Hematopoietic multipotent progenitor cell treated with erythropoietin and hydrocortisone succinate and interleukin-3 and kit ligand, for 8 days (in vitro differentiated cells): ENCODE measurements at regions not wholly inside any gene's neighbourhood (a gene's known extent, or its start where the extent isn't known, plus 50 kb on each side); places are given as distances from the start of the nearest gene placed in this dataset.

ENCODE experiments used
- DNase-seq: peaks from one replicate; pipeline ENCODE4 v3.0.0-alpha.2; 2015

- no peak for DNase-seq
Measured at GRCh38 chr14:83372271-83372670, 1838.6 kb upstream of the SEL1L start.

- DNase-seq = no peak
Measured at GRCh38 chr14:83379436-83379835, 1845.8 kb upstream of the SEL1L start.

GRCh38 chr14:83384253-83384652, 1850.6 kb upstream of the SEL1L start:
- no peak for DNase-seq

GRCh38 chr14:83395321-83395720, 1861.7 kb upstream of the SEL1L start:
- no peak for DNase-seq

DNA sequence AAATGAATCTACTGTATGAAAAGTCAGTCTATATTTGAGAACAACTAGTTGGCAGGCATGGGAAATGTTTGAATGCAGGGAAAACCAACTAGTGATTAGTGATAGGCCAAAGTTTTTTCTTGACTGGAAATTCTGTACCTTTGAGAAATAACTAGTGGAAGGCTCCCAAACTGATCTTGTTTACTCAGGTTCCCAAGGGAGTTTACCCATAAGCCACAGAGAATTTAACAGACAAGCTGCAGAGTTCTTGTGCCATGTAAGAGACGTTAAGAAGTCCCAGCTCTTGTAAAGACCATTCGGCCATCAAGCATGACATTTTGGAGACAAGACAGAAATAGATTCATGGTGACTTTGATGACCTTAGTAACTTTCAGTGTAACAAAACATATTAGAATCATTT, 1882.8 kb upstream of the SEL1L start:
- DNase-seq = no peak

DNA sequence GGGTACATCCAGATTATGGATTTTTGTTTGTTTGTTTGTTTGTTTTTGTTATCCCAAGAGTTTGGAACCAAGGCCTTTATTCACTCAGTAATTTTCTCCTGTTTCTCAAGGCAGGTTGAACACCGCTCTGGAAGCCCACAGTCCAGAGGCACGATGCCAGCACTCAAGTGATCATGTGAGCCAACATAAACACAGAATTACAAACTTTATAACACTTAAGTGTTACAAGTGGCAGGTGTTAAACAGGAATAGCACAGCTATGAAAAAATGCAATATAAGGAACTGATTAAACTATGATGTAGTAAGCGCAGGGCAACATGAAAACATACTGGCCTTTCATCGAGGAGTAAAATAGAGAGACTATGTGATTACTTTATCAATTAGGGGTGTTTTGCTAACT, 1885.8 kb upstream of the SEL1L start:
- DNase-seq = no peak

DNA sequence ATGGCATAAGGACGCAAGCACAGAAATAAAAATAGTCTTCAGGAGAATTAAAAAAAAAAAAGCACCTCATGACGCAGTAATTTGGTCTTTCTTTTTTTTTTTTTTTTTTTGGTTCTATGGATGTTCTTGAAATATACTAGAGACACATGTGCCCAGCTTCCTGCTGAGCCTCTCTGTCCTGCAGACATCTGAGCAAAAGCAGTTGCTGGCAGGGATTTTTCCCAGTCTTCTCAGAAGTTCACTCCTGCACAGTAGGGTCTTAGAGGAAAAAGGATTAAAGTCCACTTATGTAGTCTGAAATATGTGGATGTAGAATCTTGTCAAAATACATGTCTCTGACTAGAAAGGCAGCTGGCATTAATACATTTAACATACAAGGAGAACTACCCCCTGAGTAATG, 1888.1 kb upstream of the SEL1L start:
- no peak for DNase-seq

DNA sequence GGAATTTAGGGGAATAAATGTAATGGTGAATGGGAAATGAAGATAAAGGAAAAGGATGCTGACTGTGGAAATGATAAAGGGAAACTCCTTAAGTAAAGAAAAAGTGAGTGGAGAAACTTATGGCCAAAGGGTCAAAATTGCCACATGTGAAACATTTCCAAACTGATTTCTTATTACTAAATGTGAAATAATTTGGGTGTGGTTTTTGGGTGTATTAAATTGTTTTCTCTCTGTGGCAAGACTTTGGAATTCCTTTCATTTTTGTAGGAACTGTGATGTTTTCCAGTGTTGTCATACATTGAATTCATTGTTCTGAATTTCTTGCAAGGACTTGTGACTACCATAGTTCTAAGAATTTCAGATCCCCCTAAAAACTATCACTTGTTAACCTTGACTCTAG, 1891.5 kb upstream of the SEL1L start:
- DNase-seq = no peak

DNA sequence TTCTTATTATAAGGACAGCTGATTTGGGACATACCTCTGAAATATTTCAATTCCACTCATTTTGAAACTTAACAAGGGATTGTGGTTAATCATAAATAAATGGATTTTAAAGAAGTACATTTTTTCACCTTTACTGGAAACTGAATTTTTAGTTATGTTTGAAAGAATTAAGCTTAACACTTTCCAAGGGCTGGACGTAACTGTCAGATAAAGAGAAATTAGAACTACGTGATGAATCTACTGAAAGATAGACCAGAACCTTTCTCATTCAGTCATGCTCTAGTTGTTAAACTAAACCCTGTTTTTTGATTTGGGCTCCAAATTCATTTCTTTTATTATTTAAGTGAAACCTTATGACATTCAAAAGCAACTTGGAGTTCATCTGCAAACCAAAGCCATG, 1892.1 kb upstream of the SEL1L start:
- no peak for DNase-seq

DNA sequence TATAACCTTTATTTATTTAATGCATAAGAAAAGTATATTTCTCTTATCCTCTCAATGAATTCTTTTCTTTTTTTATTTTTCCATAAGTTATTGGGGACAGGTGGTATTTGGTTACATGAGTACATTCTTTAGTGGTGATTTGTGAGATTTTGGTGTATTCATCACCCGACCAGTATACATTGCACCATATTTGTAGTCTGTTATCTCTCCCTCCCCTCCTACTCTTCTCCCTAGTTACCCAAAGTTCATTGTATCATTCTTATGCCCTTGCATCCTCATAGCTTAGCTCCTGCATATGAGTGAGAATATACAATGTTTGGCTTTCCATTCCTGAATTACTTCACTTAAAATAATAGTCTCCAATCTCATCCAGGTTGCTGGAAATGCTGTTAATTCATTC, 1900.0 kb upstream of the SEL1L start:
- no peak for DNase-seq

- no peak for DNase-seq
Measured at GRCh38 chr14:83441801-83442200, 1908.1 kb upstream of the SEL1L start.

DNA sequence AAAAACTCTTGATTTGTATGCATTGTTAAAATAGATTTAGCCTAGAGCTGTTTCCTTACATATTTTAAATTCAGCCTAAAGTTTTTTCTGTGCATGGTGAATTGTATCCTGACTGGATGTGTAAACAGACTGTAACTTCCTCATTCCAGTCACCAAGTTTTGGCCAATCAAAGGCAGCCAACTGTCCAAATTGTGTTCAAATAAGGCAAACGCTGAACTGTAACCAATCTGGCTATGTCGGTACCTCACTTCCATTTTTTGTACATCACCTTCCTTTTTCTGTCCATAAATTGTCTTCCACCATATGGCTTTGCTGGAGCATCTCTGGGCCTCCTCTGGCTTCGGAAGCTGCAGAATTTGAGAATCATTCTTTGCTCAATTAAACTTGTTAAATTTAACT, 1921.9 kb upstream of the SEL1L start:
- no peak for DNase-seq

DNA sequence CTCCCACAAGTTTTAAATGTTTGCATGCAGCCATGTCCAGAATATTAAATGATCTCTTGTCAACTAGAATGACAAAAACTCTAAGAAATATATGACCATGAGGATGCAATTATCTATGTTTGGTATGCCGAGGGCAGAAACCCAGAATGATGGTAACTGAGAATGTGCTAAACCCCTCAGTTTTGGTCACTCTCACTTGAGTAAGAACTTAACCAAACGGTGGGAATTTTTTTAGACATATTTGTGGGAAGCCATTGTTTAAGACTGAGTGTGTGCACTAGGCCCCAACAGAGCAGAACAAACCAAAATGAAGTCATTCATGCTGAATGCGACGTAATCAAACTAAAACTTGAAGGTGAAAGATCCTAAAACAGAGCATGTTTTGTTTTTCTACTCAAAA, 1927.9 kb upstream of the SEL1L start:
- DNase-seq = no peak

GRCh38 chr14:83462759-83463158, 1929.1 kb upstream of the SEL1L start:
- DNase-seq = no peak

GRCh38 chr14:83463500-83464098, 1929.9 kb upstream of the SEL1L start:
- peak; percentile 67 for DNase-seq

DNA sequence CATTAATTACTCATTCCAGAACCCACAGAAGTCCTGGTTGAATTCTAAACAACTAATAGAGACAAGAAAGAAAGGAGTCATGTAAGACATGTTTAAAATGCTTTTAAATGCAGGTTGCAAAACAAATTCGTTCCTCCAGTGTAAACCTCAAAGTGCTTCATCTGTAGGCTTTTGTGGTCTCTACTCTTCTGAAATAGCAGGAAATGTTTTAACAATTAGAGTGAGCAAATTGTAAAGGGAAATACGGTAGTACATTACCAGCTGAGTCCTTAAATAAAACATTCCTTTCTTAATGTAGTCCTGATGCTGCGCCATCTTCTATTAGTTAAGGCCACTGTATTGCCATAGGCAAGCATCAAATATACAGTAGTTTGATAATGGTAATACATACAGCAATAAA, 1934.2 kb upstream of the SEL1L start:
- no peak for DNase-seq

- DNase-seq = no peak
Measured at GRCh38 chr14:83470466-83470865, 1936.8 kb upstream of the SEL1L start.

DNA sequence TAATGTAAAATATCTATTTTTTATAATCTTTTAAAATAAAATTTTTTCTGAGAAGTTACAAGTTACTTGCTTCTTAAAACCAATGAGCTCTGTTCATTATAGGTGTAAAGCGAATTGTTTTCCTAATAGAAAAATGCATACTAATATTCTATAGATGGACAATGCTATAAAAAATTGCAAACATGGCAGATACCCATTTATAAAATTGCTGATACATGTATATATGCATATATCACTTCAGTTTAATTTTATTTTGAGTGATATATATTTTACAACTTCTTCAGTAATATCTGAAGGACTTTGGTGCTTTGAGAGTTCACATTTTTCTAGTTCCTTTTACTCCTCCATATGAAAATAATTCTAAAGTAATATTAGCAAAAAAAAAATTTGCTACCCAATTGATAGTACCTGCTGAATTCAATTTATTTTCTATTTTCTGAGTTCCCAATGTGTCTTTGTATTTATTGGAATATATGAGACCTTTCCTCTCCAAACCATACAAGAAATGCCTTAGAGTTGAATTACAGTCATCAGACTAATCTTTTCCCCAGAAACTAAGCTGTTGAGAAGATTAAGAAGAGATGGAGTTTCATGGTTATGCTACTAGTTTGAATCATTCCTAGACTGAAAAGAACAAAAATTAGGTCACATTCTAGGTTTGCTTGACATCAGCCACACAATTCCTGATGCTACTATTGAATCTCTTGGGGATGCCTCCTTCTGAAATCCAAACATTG, 1937.5 kb upstream of the SEL1L start:
- DNase-seq = no peak

GRCh38 chr14:83473416-83474235, 1940.0 kb upstream of the SEL1L start:
- no peak for DNase-seq

- no peak for DNase-seq
Measured at GRCh38 chr14:83478741-83479140, 1945.1 kb upstream of the SEL1L start.

GRCh38 chr14:83483063-83483462, 1949.4 kb upstream of the SEL1L start:
- no peak for DNase-seq

- no peak for DNase-seq
Measured at GRCh38 chr14:83485591-83485990, 1951.9 kb upstream of the SEL1L start.

- no peak for DNase-seq
Measured at GRCh38 chr14:83491091-83491490, 1957.4 kb upstream of the SEL1L start.

GRCh38 chr14:83520837-83521236, 1987.2 kb upstream of the SEL1L start:
- no peak for DNase-seq
